Astrocyte of the hippocampus (primary cell): ENCODE measurements at regions not wholly inside any gene's neighbourhood (a gene's known extent, or its start where the extent isn't known, plus 50 kb on each side); places are given as distances from the start of the nearest gene placed in this dataset.

Experiments used
- DNase-seq: peaks from one replicate; pipeline ENCODE4 v3.0.0; 2011; ENCODE audit warnings: low read depth, low spot score

- no peak for DNase-seq
Observed at GRCh38 chr1:14189381-14189780, 409.1 kb upstream of the KAZN start.

- DNase-seq = peak; percentile 76
Observed at GRCh38 chr1:14190508-14190907, 408.0 kb upstream of the KAZN start.

GRCh38 chr1:14194511-14194910 is 404.0 kb upstream of the KAZN start:
- no peak for DNase-seq

GRCh38 chr1:14205066-14205465 is 393.4 kb upstream of the KAZN start:
- no peak for DNase-seq

GRCh38 chr1:14215151-14215550 is 383.3 kb upstream of the KAZN start:
- DNase-seq = peak; percentile 38

- no peak for DNase-seq
Observed at GRCh38 chr1:14217384-14217783, 381.1 kb upstream of the KAZN start.

GRCh38 chr1:14220324-14220723 is 378.2 kb upstream of the KAZN start:
- DNase-seq = peak; percentile 5

GRCh38 chr1:14220811-14221210 is 377.7 kb upstream of the KAZN start:
- no peak for DNase-seq

- no peak for DNase-seq
Observed at GRCh38 chr1:14222086-14222485, 376.4 kb upstream of the KAZN start.

- no peak for DNase-seq
Observed at GRCh38 chr1:14228677-14229076, 369.8 kb upstream of the KAZN start.

- DNase-seq = no peak
Observed at GRCh38 chr1:14233510-14233909, 365.0 kb upstream of the KAZN start.

- DNase-seq = no peak
Observed at GRCh38 chr1:14236097-14236496, 362.4 kb upstream of the KAZN start.

GRCh38 chr1:14238472-14239307 is 359.8 kb upstream of the KAZN start:
- DNase-seq = no peak

GRCh38 chr1:14240265-14240664 is 358.2 kb upstream of the KAZN start:
- no peak for DNase-seq

- DNase-seq = no peak
Observed at GRCh38 chr1:14242123-14242522, 356.4 kb upstream of the KAZN start.

GRCh38 chr1:14242870-14243269 is 355.6 kb upstream of the KAZN start:
- DNase-seq = no peak

- no peak for DNase-seq
Observed at GRCh38 chr1:14245954-14246353, 352.5 kb upstream of the KAZN start.

- DNase-seq = no peak
Observed at GRCh38 chr1:14246471-14246870, 352.0 kb upstream of the KAZN start.

GRCh38 chr1:14247666-14248065 is 350.8 kb upstream of the KAZN start:
- no peak for DNase-seq

GRCh38 chr1:14251871-14252270 is 346.6 kb upstream of the KAZN start:
- no peak for DNase-seq

- DNase-seq = no peak
Observed at GRCh38 chr1:14253676-14254075, 344.8 kb upstream of the KAZN start.

GRCh38 chr1:14254251-14254650 is 344.2 kb upstream of the KAZN start:
- no peak for DNase-seq

- DNase-seq = peak; percentile 2
Observed at GRCh38 chr1:14255233-14255632, 343.3 kb upstream of the KAZN start.

- peak; percentile 57 for DNase-seq
Observed at GRCh38 chr1:14255711-14256110, 342.8 kb upstream of the KAZN start.
